ENCODE measurements at regions not wholly inside any gene's neighbourhood (a gene's known extent, or its start where the extent isn't known, plus 50 kb on each side); places are given as distances from the start of the nearest gene placed in this dataset.

DNA sequence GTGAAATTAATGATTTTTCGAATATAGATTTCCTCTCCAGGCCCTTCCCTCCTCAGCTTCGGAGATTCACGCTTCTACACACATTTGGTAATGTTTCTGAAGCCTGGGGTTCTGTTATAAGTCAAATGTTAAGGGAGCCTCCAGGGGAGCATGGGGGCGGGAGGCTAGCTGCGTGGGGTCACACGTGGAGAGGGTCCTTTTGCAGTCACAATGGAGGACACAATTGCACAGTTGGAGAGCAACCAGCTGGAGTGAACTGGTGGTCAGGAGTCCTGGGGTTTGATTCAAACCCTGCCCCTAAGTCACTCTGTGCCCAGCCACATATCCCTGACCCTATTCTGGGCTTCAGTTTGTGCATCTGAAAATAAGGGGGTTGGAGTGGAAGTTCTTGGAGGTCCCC, 481.4 kb downstream of the CDK5RAP2 start:
- Histone ChIP-seq H3K27ac (ENCODE audit: low read depth in 1 of 3, low read length in 2 of 3) (no peak overlapping the region), H3K36me3 (ENCODE audit: control insufficient read depth in 3 of 3, insufficient read depth in 2 of 3, low read depth in 1 of 3, low read length in 3 of 3) (no peaks in the 10 kb centered on the region), H3K27me3 (ENCODE audit: control insufficient read depth in 3 of 3, insufficient read depth in 3 of 3, low read length in 3 of 3) (peaks cover 0 to 2% (median 0%) of the 10 kb centered on the region in 3 donors), H3K4me1 (ENCODE audit: control insufficient read depth in 3 of 3, insufficient read depth in 2 of 3, low read depth in 1 of 3, low read length in 2 of 3) (no peaks in the 10 kb centered on the region), H3K9me3 (ENCODE audit: control insufficient read depth in 2 of 2, insufficient read depth in 1 of 2, low read depth in 1 of 2, low read length in 1 of 2) (no peaks in the 10 kb centered on the region), H3K4me3 (ENCODE audit: low read depth in 1 of 3, low read length in 3 of 3) (no peak overlapping the region)
- FAIRE-seq, result no peak
- no peak for DNase-seq
- WGBS, 3 donors, result 61 to 72% (median 69%) methylated on average over 6 of the region's 6 CpGs

DNA sequence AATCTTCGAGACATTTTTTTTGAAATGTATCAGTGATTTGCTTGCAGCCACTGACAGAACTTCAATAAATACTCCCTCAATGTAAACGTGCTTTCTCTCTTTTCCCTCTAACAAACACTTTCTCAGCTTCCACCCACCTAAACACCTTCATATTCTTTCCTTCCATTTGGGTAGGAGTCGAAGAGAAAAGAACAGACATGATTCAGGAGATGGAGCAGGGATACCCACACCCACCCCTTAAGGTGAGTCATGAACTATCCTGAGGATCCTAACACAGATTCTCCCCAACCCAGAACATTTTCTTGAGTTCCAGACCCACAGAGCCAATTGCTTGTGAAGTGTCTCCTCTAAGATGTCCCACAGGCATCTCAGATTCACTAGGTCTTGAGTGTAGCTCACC, 488.8 kb downstream of the CDK5RAP2 start:
- 55 to 62% (median 60%) methylated on average over 3 of the region's 3 CpGs for WGBS, 3 donors
- H3K27ac ChIP-seq (ENCODE audit: low read depth in 1 of 3, low read length in 2 of 3), result no peak overlapping the region
- H3K36me3 ChIP-seq (ENCODE audit: control insufficient read depth in 3 of 3, insufficient read depth in 2 of 3, low read depth in 1 of 3, low read length in 3 of 3), result no peaks in the 10 kb centered on the region
- H3K4me3 ChIP-seq (ENCODE audit: low read depth in 1 of 3, low read length in 3 of 3), result no peak overlapping the region
- DNase-seq (no peak), FAIRE-seq (no peak)
- no peaks in the 10 kb centered on the region for H3K27me3 ChIP-seq (ENCODE audit: control insufficient read depth in 3 of 3, insufficient read depth in 3 of 3, low read length in 3 of 3)
- no peaks in the 10 kb centered on the region for H3K4me1 ChIP-seq (ENCODE audit: control insufficient read depth in 3 of 3, insufficient read depth in 2 of 3, low read depth in 1 of 3, low read length in 2 of 3)
- H3K9me3 ChIP-seq (ENCODE audit: control insufficient read depth in 2 of 2, insufficient read depth in 1 of 2, low read depth in 1 of 2, low read length in 1 of 2), result no peaks in the 10 kb centered on the region

DNA sequence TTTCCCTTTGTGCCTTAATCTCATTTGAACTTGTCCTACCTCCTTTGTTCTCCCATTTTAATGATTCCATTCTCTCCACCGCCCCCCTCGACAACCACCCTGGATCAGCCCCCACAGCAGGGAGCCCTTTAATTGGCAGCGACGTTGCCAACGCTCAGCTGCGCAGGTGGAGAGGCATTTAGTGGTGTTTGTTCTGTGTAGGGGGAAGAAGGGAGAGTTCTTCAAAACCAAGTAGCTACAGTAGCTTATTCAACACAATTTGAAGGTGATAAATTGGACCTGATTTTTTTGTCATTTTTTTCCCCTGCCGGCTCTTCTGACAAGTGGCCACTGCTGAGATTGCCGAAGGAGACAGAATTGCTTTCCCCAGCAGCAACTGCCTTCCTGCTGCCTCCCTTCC, 499.1 kb downstream of the CDK5RAP2 start:
- H3K36me3 ChIP-seq (ENCODE audit: control insufficient read depth in 3 of 3, insufficient read depth in 2 of 3, low read depth in 1 of 3, low read length in 3 of 3), result no peaks in the 10 kb centered on the region
- no peak for FAIRE-seq
- H3K9me3 ChIP-seq (ENCODE audit: control insufficient read depth in 2 of 2, insufficient read depth in 1 of 2, low read depth in 1 of 2, low read length in 1 of 2), result peaks cover 0 to 18% of the 10 kb centered on the region in 2 donors
- H3K27ac ChIP-seq (ENCODE audit: low read depth in 1 of 3, low read length in 2 of 3), result no peak overlapping the region
- H3K4me1 ChIP-seq (ENCODE audit: control insufficient read depth in 3 of 3, insufficient read depth in 2 of 3, low read depth in 1 of 3, low read length in 2 of 3), result peaks cover 0 to 4% (median 0%) of the 10 kb centered on the region in 3 donors
- no peak overlapping the region for H3K4me3 ChIP-seq (ENCODE audit: low read depth in 1 of 3, low read length in 3 of 3)
- 38 to 43% (median 42%) methylated on average over 8 of the region's 8 CpGs for WGBS, 3 donors
- no peaks in the 10 kb centered on the region for H3K27me3 ChIP-seq (ENCODE audit: control insufficient read depth in 3 of 3, insufficient read depth in 3 of 3, low read length in 3 of 3)
- DNase-seq, result no peak

DNA sequence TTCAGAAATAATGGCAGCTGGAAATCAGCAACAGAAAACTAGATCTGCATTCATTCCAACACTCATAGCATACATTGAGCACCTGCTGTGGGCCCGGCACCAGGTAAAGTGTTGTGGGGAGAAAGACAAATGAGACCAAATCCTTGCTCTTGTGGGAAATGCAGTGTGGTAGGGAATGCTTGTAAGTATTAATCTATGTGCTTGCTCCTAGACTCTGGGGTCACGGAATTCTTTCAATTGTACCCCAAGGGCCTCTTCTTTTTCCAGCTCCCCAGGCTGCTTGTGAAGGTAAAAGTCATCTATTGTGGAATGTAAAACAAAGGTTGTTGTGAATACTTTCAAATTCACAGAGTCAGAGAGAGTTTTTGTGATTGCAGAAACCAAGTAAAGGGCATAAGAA, 501.9 kb downstream of the CDK5RAP2 start:
- Histone ChIP-seq H3K4me1 (ENCODE audit: control insufficient read depth in 3 of 3, insufficient read depth in 2 of 3, low read depth in 1 of 3, low read length in 2 of 3) (no peaks in the 10 kb centered on the region), H3K27me3 (ENCODE audit: control insufficient read depth in 3 of 3, insufficient read depth in 3 of 3, low read length in 3 of 3) (no peaks in the 10 kb centered on the region), H3K9me3 (ENCODE audit: control insufficient read depth in 2 of 2, insufficient read depth in 1 of 2, low read depth in 1 of 2, low read length in 1 of 2) (no peaks in the 10 kb centered on the region), H3K27ac (ENCODE audit: low read depth in 1 of 3, low read length in 2 of 3) (no peak overlapping the region), H3K4me3 (ENCODE audit: low read depth in 1 of 3, low read length in 3 of 3) (no peak overlapping the region), H3K36me3 (ENCODE audit: control insufficient read depth in 3 of 3, insufficient read depth in 2 of 3, low read depth in 1 of 3, low read length in 3 of 3) (no peaks in the 10 kb centered on the region)
- DNase-seq, result no peak
- WGBS, 3 donors, result 82 to 87% (median 82%) methylated on average over 2 of the region's 2 CpGs
- FAIRE-seq, result no peak

DNA sequence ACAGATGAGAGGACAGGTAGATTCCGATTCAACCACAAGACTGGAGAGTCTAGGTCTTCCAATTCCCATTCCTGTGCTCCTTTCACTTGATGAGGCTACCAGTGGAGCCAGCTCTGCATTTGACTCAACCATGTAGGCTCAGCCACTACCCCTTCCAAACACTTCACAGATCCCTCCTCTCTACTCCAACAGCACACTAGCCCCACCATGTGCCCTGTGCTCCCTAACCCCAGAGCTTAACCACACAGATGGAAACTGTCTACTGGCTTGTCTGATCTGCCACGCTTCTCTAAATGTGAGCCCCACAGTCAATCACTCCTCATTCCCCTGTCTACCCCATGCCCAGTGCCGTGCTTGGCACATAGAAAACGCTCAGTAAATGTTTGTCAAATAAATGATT, 508.2 kb downstream of the CDK5RAP2 start:
- no peak overlapping the region for H3K27ac ChIP-seq (ENCODE audit: low read depth in 1 of 3, low read length in 2 of 3)
- H3K9me3 ChIP-seq (ENCODE audit: control insufficient read depth in 2 of 2, insufficient read depth in 1 of 2, low read depth in 1 of 2, low read length in 1 of 2), result no peaks in the 10 kb centered on the region
- no peak for DNase-seq
- WGBS, 3 donors, result 64 to 75% (median 68%) methylated on average over 4 of the region's 4 CpGs
- H3K4me3 ChIP-seq (ENCODE audit: low read depth in 1 of 3, low read length in 3 of 3), result no peak overlapping the region
- no peaks in the 10 kb centered on the region for H3K4me1 ChIP-seq (ENCODE audit: control insufficient read depth in 3 of 3, insufficient read depth in 2 of 3, low read depth in 1 of 3, low read length in 2 of 3)
- H3K36me3 ChIP-seq (ENCODE audit: control insufficient read depth in 3 of 3, insufficient read depth in 2 of 3, low read depth in 1 of 3, low read length in 3 of 3), result no peaks in the 10 kb centered on the region
- no peak for FAIRE-seq
- H3K27me3 ChIP-seq (ENCODE audit: control insufficient read depth in 3 of 3, insufficient read depth in 3 of 3, low read length in 3 of 3), result no peaks in the 10 kb centered on the region

DNA sequence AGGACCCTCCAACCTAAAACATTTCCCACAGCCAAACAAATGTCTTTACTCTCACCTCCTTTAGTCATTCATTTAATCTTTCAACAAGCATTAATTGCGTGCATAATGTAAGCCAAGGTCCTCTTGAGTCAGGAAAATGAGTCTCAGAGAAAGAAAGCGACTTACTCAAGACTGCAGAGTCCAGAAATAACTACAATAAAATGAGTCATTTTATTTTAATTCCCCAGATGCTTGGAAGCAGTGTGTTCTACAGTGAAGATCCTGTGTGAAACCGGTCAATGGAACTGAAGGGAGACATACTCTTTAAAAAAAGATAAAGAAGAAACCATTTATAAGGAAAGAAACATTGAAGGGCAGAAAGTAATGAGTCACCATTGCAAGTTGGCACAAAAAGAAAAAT, 513.7 kb downstream of the CDK5RAP2 start:
- WGBS, 3 donors, result 69 to 80% (median 73%) methylated on average over 3 of the region's 3 CpGs
- H3K36me3 ChIP-seq (ENCODE audit: control insufficient read depth in 3 of 3, insufficient read depth in 2 of 3, low read depth in 1 of 3, low read length in 3 of 3), result no peaks in the 10 kb centered on the region
- H3K4me3 ChIP-seq (ENCODE audit: low read depth in 1 of 3, low read length in 3 of 3), result no peak overlapping the region
- no peak overlapping the region for H3K27ac ChIP-seq (ENCODE audit: low read depth in 1 of 3, low read length in 2 of 3)
- DNase-seq (no peak), FAIRE-seq (no peak)
- no peaks in the 10 kb centered on the region for H3K27me3 ChIP-seq (ENCODE audit: control insufficient read depth in 3 of 3, insufficient read depth in 3 of 3, low read length in 3 of 3)
- H3K4me1 ChIP-seq (ENCODE audit: control insufficient read depth in 3 of 3, insufficient read depth in 2 of 3, low read depth in 1 of 3, low read length in 2 of 3), result no peaks in the 10 kb centered on the region
- no peaks in the 10 kb centered on the region for H3K9me3 ChIP-seq (ENCODE audit: control insufficient read depth in 2 of 2, insufficient read depth in 1 of 2, low read depth in 1 of 2, low read length in 1 of 2)

DNA sequence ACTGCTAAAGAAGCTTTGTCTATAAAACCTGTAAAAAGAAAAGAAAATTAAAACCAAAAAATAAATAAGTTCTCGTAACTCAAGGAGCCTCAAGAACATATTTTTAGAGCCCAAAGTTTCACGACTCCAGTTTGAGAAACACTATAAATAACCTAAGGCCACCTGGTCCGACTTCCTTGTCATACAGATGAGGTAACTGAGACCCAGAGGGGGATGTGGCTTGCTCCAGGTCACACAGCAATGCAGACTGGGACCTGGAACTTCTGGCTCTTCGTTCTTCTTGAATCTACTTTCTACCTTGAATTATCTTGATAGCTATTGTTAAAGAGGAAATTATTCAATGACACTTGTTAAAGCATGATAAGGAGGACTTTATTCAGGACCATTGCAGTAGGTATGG, 514.8 kb downstream of the CDK5RAP2 start:
- Histone ChIP-seq H3K27me3 (ENCODE audit: control insufficient read depth in 3 of 3, insufficient read depth in 3 of 3, low read length in 3 of 3) (no peaks in the 10 kb centered on the region), H3K4me3 (ENCODE audit: low read depth in 1 of 3, low read length in 3 of 3) (no peak overlapping the region), H3K27ac (ENCODE audit: low read depth in 1 of 3, low read length in 2 of 3) (no peak overlapping the region), H3K4me1 (ENCODE audit: control insufficient read depth in 3 of 3, insufficient read depth in 2 of 3, low read depth in 1 of 3, low read length in 2 of 3) (no peaks in the 10 kb centered on the region), H3K36me3 (ENCODE audit: control insufficient read depth in 3 of 3, insufficient read depth in 2 of 3, low read depth in 1 of 3, low read length in 3 of 3) (no peaks in the 10 kb centered on the region), H3K9me3 (ENCODE audit: control insufficient read depth in 2 of 2, insufficient read depth in 1 of 2, low read depth in 1 of 2, low read length in 1 of 2) (no peaks in the 10 kb centered on the region)
- FAIRE-seq, result no peak
- 50 to 51% (median 50%) methylated on average over 4 of the region's 4 CpGs for WGBS, 3 donors
- DNase-seq, result no peak

DNA sequence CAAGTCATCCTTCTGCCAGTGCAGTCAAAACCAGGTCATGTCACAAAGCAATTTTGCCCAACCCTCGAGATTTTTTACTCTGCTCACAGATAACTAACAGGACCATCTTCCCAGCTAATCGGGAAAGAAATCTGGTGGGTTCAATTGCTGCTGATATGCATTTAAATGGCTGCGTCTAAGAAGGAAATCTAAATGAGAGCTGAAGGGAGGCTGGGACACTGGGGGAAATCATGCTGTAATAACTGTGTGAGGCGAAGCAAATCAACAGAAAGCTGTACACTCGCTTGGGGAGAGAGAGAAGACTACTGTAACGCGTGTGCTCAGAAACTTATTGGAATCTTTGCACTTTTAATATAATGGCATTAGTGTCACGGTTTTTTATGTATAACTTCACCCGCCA, 535.0 kb downstream of the CDK5RAP2 start:
- no peaks in the 10 kb centered on the region for H3K27me3 ChIP-seq (ENCODE audit: control insufficient read depth in 3 of 3, insufficient read depth in 3 of 3, low read length in 3 of 3)
- H3K9me3 ChIP-seq (ENCODE audit: control insufficient read depth in 2 of 2, insufficient read depth in 1 of 2, low read depth in 1 of 2, low read length in 1 of 2), result no peaks in the 10 kb centered on the region
- H3K27ac ChIP-seq (ENCODE audit: low read depth in 1 of 3, low read length in 2 of 3), result no peak overlapping the region
- H3K4me1 ChIP-seq (ENCODE audit: control insufficient read depth in 3 of 3, insufficient read depth in 2 of 3, low read depth in 1 of 3, low read length in 2 of 3), result no peaks in the 10 kb centered on the region
- H3K36me3 ChIP-seq (ENCODE audit: control insufficient read depth in 3 of 3, insufficient read depth in 2 of 3, low read depth in 1 of 3, low read length in 3 of 3), result no peaks in the 10 kb centered on the region
- H3K4me3 ChIP-seq (ENCODE audit: low read depth in 1 of 3, low read length in 3 of 3), result no peak overlapping the region
- 63 to 76% (median 71%) methylated on average over 9 of the region's 9 CpGs for WGBS, 3 donors
- FAIRE-seq (no peak), DNase-seq (no peak)

DNA sequence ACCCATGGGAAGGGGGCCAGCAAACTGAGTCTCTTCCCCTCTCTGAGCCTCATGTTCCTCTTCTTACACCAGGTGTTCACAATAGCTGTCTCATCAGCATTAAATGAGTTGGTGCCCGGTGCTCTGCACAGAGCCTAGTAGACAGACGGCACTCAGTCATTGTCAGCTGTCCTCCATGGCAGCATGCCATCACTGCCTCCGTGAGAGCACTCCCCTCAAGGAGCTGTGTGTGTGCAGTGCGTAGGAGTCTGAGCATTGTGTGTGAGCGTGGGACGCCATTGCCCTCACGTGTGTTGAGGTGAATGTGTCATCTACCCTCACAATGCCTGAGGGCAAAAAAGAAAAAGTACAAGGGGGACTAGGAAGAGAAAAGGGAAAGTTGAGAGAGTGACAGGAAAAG, 536.5 kb downstream of the CDK5RAP2 start:
- no peak overlapping the region for H3K4me3 ChIP-seq (ENCODE audit: low read depth in 1 of 3, low read length in 3 of 3)
- FAIRE-seq (no peak), DNase-seq (no peak)
- H3K4me1 ChIP-seq (ENCODE audit: control insufficient read depth in 3 of 3, insufficient read depth in 2 of 3, low read depth in 1 of 3, low read length in 2 of 3), result no peaks in the 10 kb centered on the region
- H3K27ac ChIP-seq (ENCODE audit: low read depth in 1 of 3, low read length in 2 of 3), result no peak overlapping the region
- no peaks in the 10 kb centered on the region for H3K36me3 ChIP-seq (ENCODE audit: control insufficient read depth in 3 of 3, insufficient read depth in 2 of 3, low read depth in 1 of 3, low read length in 3 of 3)
- WGBS, 3 donors, result 65 to 71% (median 68%) methylated on average over 7 of the region's 7 CpGs
- H3K9me3 ChIP-seq (ENCODE audit: control insufficient read depth in 2 of 2, insufficient read depth in 1 of 2, low read depth in 1 of 2, low read length in 1 of 2), result no peaks in the 10 kb centered on the region
- H3K27me3 ChIP-seq (ENCODE audit: control insufficient read depth in 3 of 3, insufficient read depth in 3 of 3, low read length in 3 of 3), result no peaks in the 10 kb centered on the region

Measured in small intestine (tissue), 7 donors.